DMS 273 (cell line): ENCODE measurements at regions not wholly inside any gene's neighbourhood (a gene's known extent, or its start where the extent isn't known, plus 50 kb on each side); places are given as distances from the start of the nearest gene placed in this dataset.
"Not testable (repeated sequence)": the region's sequence is repeated elsewhere in the genome, so short reads cannot be mapped to it uniquely, and the experiment has no call there.

Source experiments
- DNase-seq: peaks from one replicate; lab custom pipeline; 2025; ENCODE audit not compliant: unreplicated experiment; lab: John Stamatoyannopoulos, UW

DNA sequence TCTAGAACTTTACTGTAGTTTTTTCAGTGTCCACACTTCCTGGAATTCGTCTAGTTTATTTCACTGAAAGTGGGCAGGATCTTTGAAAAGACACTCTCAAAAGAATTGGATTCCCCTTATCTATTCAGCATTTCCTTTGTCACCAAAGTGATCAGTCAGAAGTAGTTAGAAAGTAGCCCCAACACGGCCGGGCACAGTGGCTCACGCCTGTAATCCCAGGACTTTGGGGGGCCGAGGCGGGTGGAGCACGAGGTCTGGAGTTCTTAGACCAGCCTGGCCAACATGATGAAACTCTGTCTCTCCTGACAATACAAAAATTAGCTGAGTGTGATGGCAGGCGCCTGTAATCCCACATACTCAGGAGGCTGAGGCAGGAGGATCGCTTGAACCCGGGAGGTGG is 69.0 kb upstream of the KMT2C start:
- no peak for DNase-seq

- DNase-seq, result no peak
These were observed 68.6 kb upstream of the KMT2C start for GRCh38 chr7:152504367-152504766.

GRCh38 chr7:152502813-152503790 is 67.3 kb upstream of the KMT2C start:
- no peak for DNase-seq

DNA sequence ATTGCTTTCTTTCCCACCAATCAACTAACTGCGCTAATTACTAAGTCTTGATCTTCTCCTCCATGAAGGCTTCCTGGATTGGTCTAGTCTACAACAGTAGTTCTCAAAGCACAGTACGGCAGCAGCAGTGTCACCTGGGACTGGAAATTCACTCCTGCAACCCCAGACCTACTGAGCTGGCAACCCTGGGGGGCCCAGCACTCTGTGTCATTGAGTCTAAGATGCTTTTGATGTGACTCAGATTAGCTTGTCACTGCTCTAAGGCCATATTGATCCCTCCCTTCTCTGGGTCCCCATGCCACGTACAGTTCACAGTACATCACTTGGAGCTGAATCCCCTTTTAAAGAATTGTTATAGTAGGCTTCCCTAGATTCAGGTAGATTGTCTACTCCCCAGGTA is 65.7 kb upstream of the KMT2C start:
- DNase-seq, result no peak

DNA sequence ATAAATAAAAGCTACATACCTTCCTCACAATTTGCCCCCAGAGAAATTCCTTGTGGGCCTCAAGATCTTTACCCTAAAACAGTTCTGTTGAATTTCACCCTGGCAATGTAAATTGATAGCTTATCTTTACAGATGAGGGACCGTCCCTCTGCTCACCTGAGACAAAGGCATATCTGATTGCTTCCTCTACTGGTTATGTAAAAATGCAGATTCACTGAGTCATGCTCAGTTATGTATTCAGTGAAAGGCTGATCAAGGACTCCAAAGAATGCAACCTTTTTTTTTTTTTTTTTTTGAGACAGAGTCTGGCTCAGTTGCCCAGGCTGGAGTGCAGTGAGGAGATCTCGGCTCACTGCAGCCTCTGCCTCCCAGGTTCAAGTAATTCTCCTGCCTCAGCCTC is 64.2 kb upstream of the KMT2C start:
- DNase-seq, result not testable (repeated sequence)

- DNase-seq, result no peak
These were observed 60.1 kb upstream of the KMT2C start for GRCh38 chr7:152495867-152496266.

- DNase-seq, result no peak
These were observed 57.1 kb upstream of the KMT2C start for GRCh38 chr7:152492952-152493351.

GRCh38 chr7:152489044-152489443 is 53.2 kb upstream of the KMT2C start:
- DNase-seq, result no peak

DNA sequence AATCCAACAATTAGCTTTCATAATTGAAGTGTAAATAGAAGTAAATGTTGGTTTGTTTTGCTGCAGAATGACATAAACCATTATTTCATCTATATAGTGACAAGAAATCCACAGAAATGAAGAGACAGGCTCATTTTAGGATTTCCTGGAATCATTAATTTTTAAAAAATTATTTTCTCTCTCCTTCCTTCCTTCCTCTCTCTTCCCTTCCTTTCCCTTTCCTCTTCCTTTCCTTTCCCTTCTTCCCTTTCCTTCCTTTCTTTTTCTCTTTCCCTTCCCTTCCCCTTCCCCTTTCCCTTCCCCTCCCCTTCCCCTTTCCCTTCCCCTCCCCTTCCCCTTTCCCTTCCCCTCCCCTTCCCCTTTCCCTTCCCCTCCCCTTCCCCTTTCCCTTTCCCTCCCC is 51.2 kb upstream of the KMT2C start:
- DNase-seq, result no peak

- DNase-seq, result no peak
These were observed 50.0 kb upstream of the KMT2C start for GRCh38 chr7:152485826-152486225.
